ENCODE measurements at regions not wholly inside any gene's neighbourhood (a gene's known extent, or its start where the extent isn't known, plus 50 kb on each side); places are given as distances from the start of the nearest gene placed in this dataset.

GRCh38 chr2:236317938-236318396, 53.8 kb upstream of the ASB18 start:
- no peak for DNase-seq

- DNase-seq = no peak
These were observed 54.2 kb upstream of the ASB18 start for GRCh38 chr2:236318401-236318800.

- no peak for DNase-seq
These were observed 54.8 kb upstream of the ASB18 start for GRCh38 chr2:236319036-236319435.

GRCh38 chr2:236321415-236321814, 57.2 kb upstream of the ASB18 start:
- no peak for DNase-seq

- no peak for DNase-seq
These were observed 69.4 kb upstream of the ASB18 start for GRCh38 chr2:236333417-236334121.

GRCh38 chr2:236334122-236334876, 70.1 kb upstream of the ASB18 start:
- no peak for DNase-seq

GRCh38 chr2:236335696-236336574, 71.7 kb upstream of the ASB18 start:
- no peak for DNase-seq

- DNase-seq = no peak
These were observed 72.6 kb upstream of the ASB18 start for GRCh38 chr2:236336575-236337464.

GRCh38 chr2:236337465-236338325, 73.5 kb upstream of the ASB18 start:
- DNase-seq = no peak

GRCh38 chr2:236338495-236339184, 74.4 kb upstream of the ASB18 start:
- DNase-seq = no peak

- DNase-seq = no peak
These were observed 76.0 kb upstream of the ASB18 start for GRCh38 chr2:236340251-236340650.

- no peak for DNase-seq
These were observed 76.9 kb upstream of the ASB18 start for GRCh38 chr2:236341067-236341466.

- DNase-seq = no peak
These were observed 77.5 kb upstream of the ASB18 start for GRCh38 chr2:236341721-236342120.

GRCh38 chr2:236342507-236342906, 78.3 kb upstream of the ASB18 start:
- DNase-seq = no peak

GRCh38 chr2:236342951-236343350, 78.7 kb upstream of the ASB18 start:
- DNase-seq = no peak

- DNase-seq = peak; percentile 37
These were observed 79.4 kb upstream of the ASB18 start for GRCh38 chr2:236343400-236344161.

- no peak for DNase-seq
These were observed 80.2 kb upstream of the ASB18 start for GRCh38 chr2:236344446-236344845.

GRCh38 chr2:236345081-236345714, 81.0 kb upstream of the ASB18 start:
- DNase-seq = no peak

GRCh38 chr2:236346366-236346765, 82.2 kb upstream of the ASB18 start:
- no peak for DNase-seq

Measured in NCI-H226 (cell line).